ENCODE measurements at regions not wholly inside any gene's neighbourhood (a gene's known extent, or its start where the extent isn't known, plus 50 kb on each side); places are given as distances from the start of the nearest gene placed in this dataset.

DNA sequence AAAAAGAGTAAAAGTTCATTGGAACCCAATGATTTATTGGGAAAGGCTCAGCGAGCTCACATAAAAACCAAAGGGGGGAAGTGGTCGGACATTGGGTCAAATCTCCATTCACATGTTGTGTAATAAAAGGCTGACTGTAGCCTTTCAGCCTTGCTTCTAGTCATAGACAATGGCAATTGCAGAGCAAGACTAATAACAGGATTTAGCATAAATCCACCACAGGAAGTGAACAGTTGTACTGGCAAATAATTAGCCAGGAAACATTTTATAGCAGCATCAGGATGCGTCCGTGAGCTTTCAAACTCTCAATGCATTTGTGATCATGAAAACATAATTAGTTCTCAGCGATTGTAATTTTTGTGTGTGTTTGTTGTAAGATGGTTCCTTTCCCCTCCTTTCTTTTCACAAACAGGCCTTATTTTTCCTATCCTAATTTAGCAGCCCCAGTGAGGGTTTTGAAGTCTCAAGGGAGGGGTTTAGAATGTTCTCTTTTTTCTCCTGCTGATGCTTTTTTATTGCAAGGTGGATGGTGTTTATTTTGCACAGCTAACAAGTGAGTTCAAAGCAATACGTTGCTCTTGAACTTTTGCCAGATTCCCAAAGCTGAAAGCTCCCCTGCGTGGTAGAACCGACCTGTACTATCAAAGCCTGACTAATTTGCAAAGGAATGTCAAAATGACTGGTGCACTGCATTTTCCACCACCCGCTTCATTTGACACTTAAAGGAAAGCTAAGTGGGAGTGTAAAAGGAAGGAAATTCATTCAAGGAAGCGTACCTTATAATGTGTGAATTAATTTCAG lies 105.6 kb downstream of the SPRY2 start:
- no peak for DNase-seq

DNA sequence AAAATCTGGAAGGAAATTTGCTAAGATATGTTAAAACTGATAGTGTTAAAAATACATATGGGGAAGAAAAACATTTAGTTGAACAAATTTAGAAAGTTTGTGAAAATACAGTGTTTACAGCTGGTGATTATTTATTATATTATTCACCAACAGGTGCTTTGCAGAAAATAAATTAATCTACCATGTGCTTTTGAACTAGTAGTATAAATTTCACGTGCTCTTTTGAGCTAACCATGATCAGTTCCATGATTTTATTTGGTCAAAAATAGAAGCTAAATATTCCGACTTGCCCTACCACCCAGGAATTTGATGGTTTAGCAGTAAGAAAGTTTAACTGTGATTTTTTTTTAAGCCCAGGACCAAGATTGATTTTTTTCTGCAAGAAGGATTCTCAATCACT lies 113.3 kb downstream of the SPRY2 start:
- DNase-seq = no peak

DNA sequence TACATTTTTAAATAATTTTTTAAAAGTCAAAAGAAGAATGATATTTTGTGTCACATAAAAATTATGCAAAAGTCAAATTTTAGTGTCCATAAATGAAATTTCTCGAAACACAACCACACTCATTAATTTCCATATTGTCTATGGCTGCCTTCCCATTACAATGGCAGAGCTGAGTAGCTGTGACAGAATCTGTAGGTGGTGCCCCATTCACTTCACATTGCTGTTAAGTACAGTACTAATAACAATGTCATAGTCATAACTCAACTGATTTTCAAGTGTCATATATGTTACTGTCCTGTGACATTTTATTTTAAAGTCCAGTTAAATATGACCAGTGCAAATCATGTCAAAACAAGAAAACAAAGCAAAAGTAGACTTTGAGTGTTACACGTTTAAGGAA lies 114.3 kb downstream of the SPRY2 start:
- no peak for DNase-seq

DNA sequence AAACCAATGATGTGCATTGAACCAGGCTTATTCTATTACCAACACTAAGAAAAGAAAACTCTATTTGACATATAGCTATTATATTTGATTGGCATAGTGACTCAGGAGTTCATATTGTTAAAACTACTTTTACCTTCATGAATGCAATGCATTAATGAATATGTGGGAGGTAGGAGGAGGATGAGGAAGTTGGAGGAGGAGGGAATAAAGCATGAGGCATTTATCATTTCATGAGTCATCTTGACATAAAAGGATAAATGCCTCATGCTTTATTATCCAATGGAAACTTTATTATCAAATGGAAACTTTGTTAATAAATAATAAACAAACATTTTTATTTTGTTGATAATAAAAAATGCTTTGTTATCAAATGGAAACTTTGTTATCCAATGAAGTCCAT lies 116.5 kb downstream of the SPRY2 start:
- no peak for DNase-seq

DNA sequence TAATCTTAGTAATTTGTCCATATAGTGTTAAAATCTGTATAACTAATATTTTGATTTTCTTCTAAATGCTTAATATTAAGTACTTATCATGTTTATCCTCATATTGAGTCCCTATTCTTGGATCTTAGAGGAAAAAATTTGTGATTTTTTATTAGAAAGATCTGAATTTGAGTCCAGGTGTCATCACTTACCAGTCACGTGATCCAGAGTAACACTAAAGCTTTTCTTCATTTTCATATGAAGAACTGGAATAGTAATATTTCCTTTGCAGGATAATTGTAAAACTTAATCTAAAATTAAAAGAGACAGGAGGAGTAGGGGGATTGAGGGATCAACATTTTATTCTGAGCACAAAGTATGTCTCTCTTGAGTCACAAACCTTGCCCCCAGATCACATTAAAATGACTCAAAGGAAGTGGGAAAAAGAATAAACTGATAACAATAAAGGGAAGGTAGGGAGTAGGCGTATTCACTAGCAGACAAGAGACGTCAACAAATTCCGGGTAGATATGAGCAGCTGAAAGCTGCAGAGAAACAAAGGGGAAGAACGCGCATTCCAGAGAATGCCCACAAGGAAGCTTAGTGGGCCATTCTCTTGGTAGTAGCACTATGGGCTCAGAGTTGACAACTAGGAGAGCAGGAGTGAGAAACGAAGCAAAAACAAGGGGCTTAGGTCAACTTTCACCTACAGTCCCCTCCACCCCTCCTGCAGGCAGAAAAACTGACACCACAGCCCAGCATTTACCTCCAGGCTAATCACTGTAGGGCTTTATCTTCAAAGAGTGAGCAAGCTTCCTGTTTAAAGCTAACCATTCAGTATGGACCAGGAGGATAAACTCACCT lies 123.1 kb downstream of the SPRY2 start:
- DNase-seq = no peak

DNA sequence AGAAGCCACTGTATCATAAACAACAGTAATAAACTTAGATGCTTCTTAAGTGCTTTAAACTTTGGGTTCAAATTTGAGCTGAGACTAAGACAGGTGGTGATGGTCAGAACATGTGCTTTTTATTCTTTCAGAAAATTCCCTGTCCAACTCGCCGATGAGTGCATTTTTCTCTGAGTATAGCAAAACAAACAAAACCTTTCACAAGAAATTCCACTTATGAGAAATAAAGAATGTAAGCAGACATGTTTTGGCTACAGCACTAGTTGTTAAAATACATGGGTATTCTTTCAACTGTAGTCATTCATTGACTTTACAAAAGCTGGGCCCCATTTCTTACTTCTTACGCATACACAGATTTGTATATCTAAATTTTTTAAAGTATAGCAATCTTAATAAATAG lies 125.6 kb downstream of the SPRY2 start:
- no peak for DNase-seq

DNA sequence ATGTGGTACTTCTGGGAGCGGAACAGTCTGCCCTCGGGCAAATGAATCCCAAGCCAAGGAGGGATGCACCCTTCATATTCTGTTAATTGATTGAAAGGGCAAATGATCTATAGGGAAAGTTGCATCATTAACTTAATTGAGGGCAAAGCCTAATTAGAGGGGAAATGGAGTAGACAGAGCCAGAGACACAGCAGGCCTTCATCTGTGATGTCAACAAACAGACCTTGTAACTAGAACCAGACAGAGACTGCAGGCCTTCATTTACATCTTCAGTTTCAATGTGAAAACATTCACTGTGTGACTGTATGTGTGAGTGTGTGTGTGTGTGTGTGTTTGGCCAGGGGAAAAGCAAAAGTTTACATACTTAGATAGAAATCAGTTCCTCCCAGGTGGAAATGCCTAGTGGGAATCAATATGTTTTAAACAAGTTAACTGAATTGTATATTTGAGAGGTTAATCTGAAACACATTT lies 126.4 kb downstream of the SPRY2 start:
- no peak for DNase-seq

DNA sequence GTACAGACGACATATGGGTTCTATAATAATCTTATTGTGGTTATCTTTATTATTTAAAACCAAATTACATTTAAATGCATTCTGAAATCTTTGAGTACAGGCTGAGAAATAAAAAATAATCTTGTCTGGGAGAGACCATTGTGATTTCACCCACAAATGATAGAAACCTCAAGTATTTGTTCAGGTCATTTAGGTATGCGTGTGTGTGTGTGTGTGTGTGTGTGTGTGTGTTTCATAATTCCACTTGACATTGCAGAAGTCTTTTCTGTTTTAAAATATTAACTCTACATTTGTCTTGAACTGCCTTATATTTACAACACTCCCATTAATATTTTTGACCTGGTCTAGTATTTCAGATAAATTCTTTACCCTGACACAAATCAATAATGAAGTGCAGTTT lies 126.9 kb downstream of the SPRY2 start:
- no peak for DNase-seq

DNA sequence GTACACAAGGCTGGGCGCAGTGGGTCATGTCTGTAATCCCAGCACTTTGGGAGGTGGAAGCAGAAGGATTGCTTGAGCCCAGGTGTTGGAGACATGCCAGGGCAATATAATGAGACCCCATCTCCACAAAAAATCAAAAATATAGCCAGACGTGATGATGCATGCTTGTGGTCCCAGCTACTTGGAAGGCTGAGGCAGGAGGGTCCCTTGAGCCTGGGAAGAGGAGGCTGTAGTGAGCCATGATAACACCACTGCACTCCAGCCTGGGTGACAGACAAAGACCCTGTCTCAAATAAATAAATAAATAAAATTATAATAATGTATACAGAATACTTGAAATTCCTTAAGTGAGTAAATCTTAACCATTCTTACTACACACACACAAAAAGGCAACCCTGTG lies 127.7 kb downstream of the SPRY2 start:
- DNase-seq = no peak

DNA sequence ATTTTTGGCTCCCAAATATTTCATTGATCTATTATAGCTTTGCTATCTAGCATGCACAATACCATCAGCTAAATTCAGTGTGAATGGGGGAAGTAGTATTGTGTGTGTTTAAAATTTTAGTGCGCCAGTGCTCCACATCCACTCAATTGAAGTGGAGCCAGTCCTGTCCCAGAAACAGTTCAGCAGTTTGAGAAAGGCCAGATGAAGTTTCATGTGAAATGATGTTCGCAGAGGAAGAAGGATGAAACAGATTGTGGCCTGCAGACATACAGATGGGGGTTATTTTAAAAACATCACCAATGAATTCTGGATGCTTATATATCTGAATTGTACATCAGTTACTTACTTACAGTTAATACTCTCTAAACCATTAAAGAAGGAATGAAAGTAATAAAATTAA lies 129.4 kb downstream of the SPRY2 start:
- DNase-seq = no peak

DNA sequence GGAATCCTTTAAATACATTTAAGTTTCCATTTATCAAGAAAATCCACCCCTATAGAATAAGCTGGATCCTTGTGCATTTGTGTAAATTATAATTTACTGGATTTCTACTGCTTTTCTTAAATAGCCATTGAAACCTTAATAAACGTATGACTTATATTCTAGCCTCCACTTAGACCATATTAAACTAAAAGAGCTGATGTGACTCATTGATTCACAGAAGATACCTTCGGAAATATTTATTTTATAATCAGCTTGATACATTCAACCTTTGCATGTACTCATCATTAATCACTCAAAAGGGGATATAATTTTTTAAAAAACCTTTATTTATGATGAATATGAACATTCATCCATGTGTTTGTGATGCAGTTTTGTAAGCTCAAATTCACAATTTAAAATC lies 136.3 kb downstream of the SPRY2 start:
- no peak for DNase-seq

DNA sequence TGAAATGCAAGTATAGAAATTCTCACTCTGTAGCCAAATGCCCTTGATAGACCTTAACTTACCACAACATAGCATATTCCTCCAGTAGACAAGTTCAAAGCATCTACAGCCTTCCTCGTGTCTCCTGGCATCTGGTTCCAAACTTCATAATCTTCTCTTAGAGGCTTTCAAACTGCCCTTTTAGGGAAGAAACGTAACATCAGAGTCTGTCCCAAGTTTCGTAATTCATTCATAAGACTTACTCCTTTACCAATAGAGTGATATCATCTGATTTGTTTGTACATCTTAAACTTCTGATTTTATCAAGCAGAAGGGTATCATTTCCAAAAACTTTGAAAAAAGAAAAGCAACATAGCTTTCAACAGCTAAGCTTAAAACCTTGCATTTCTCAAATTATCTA lies 137.4 kb downstream of the SPRY2 start:
- no peak for DNase-seq

DNA sequence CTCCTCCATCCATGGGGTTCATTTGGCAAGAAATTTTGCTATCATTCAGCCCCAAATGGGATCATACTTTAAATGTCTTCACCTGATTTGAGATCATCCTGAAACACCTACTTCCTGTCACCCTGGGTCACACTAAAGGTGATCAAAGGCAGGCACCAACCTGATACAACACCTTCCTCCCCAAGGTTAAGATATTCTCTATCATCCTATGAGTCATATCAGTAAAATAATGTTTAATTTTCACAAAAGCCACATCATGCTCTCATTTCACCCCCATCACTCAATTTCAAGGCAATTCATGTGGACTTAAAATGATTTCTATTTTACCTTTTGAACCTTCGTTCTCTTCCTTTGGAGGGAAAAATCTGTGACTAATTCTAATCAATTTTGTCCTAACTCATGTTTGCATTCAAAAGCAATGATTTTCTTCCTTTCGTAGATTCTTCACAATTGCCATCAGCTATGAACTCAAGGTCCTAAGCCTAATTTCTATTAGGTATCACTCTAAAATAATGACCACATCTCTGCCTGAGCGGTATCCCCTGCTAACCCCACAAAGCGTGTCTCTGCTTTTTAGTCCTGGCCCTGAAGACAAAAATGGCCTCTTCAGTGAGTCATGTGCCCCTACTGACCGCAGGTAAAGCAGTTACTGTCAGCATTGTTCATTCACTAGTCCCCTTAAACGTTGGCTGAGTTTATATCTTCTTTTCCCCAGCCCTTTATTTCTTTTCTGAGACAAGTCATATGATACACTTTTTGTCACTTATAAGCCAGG lies 139.0 kb downstream of the SPRY2 start:
- no peak for DNase-seq

DNA sequence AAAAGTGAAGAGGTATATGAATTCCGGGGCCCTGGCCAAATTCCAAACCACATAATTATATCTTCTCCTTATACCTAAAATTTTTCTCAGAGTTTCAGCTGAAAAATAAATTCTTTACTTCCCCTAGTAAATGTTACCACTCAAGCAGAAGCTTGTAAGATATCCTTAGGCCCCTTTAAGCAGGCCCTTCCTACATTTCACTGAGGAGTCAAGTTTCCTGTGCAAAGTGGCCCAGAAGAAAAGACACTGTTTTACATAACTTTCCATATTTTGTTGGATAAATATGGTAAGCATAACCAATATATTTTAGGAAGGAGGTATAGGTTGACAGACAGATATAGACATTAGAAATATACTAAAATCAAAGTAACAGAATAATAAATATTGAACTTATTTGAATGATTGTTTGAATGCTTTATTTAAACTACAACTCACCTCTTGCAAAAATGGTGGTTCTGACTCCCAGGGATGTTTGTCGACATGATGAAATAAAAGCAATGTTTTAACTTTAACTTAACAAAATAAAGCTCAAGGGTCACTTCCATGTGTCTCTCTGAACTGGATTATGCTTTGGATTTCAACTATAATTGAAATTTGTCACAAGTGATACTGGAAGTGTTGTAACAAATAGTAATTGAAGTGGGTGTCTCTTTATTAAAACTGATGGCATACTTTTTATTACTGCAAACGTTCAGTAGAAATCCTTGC lies 141.2 kb downstream of the SPRY2 start:
- DNase-seq = no peak

DNA sequence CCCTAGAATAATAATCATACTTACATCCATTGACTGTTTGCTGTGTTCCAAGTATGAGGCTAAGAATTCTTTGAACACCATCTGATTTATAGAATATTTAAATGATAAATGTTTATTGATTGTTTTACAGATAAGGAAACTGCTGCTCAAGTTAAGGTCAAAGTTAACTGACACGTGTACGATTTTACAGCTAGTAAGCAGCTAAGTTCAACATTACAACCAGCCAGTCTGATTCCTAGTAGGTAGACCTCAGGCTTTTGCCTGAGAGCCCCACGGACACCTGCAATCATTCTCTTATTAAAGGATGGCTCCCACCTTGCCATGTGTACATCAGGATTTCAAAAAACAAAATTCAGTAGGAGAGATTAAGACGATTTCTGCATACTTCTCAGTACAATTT lies 141.9 kb downstream of the SPRY2 start:
- no peak for DNase-seq

DNA sequence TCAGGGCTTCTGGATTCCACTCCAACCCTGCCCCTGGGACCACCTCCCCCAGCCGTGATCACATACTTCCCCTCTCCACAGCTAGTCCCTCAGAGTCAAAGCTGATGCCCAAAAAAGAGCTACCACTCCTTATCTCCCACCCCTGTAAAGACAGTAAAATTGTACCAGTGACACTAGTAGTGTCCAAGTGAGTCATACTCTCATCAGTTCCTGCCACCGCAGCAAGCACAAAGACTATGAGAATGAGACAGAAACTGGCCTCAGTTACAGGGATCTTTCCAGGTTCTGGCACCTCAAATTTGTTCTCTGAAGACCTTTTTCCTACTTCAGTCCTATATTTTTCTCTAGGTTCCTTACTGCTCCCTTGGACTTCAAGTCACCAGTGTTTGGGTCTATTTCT lies 144.2 kb downstream of the SPRY2 start:
- DNase-seq = no peak

DNA sequence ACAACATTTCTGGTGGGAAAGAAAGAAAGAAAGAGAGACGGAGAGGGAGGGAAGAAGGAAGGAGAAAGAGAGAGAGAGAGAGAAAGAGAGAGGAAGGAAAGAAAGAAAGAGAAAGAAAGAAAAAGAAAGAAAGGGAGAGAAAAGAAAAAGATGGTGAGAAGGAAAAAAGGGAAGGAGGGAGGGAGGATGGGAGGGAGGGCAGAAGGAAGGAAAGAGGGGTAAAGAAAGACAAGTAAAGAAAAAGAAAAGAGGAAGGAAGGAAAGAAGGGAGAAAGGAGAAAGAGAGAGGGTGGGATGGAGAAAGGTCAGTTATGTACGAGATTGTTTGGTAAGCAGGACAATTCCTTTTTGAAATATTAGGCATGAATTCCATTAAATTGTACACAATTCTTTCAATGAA lies 145.3 kb downstream of the SPRY2 start:
- no peak for DNase-seq

DNA sequence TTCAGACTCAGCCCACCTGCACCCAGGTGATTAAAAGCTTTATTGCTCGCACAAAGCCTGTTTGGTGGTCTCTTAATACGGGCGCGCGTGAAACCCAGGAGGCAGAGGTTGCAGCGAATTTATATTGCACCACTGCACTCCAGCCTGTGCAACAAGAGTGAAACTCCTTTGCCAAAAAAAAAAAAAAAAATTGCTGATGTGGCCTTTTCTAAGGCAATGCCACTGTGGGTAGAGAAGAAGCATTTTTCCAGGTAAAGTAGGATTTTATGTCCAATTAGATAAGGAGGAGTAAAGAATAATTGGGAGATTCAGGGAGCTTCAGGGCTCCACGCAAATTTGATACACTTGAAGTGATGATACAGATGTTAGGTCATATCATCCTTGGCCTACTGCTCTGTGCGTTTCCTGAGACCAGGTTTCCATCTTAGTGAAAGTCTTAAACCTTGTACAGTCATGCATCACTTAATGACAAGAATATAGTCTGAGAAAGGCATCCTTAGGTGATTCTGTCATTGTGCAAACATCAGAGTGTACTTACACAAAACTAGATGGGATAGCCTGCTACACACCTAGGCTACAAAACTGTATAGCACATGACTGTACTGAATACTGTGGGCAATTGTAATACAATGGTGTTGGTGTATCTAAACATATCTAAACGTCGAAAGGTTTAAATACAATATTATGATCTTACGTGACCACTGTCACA lies 150.9 kb downstream of the SPRY2 start:
- no peak for DNase-seq

DNA sequence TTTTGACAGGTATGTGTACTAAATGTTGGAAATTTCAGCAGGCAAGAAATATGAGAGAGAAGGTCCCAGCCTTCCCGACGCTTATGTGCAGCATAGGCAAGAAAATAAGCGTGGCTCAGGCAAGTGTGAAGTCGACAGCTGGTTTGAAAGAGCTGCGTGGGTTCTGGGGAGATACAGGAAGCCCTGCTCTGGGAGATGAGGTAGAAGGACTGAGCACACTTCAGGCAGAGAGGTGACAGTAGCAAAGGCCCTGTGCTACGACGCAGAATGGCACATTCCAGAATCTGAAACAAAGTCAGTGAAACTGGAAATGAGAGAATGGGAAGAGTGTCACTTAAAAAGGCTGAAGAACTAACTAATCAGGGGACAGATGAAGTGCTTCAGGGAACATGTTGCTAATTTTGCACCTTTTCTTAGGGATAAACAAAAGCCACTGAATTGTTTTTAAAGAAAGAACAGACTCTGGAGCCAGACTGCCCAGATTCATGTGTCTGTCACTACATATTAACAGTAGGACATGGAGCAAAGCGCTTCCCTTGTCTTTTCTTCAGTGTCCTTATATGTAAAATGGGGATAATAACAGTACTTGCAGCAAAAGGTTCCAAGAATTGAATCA lies 160.1 kb downstream of the SPRY2 start:
- no peak for DNase-seq

DNA sequence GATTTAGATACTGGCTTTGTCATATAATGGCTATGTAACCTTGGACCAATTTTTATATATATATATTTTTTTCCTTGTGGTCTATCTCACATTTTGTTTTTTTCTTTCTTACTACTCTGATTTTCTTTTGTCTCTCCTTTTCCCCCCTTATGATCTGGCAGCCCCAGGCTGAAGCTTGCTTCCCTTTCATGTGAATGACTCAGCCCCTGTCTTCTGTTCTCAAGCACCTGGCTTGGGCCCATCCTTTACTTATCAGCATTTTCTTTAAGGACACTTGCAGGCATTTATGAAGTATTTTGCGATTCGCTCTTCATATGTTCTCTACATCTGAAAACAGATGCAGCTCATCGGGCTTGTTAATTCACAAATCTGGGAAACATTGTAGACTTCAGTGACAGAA lies 163.6 kb downstream of the SPRY2 start:
- no peak for DNase-seq

DNA sequence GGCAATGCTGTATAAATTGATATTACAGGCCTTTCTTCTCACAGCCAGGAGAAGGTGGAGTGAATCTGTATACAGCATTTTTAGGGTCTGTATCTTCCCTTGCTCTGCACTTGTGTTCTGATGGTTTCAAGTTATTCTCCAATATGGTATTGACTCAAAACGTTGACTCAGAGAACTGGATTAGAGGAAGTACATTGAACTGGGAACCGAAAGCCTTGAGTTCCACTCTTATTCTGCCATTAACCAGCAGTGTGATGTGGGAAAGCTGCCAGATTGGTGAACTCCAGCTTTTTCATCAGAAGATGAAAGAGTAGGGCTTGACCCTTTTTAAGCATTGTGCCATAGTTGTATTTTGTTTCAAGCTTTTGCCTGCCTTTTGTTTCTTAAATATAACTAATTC lies 167.7 kb downstream of the SPRY2 start:
- DNase-seq = no peak

DNA sequence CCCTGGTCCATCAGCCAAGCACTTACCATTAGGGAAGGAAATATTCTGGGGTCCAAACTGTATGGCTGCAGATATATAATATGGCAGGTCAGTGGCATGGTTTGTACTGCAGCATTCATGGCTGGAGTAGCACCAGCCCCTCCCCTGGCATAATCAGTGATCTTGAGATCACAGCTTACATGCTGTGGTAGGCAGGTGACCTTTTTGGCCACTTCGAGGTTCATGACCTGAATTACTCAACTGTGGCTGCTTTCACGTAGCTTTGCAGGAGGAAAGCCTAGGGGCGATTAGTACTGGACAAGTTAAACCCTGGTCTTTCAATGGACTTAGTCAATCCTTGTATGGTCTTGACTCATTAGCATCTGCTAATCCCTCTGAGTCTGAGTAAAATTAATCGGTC lies 169.8 kb downstream of the SPRY2 start:
- DNase-seq = no peak
